ENCODE measurements at regions not wholly inside any gene's neighbourhood (a gene's known extent, or its start where the extent isn't known, plus 50 kb on each side); places are given as distances from the start of the nearest gene placed in this dataset.

GRCh38 chr4:185862340-185862739 lies 50.3 kb upstream of the SORBS2 start:
- no peak for DNase-seq

GRCh38 chr4:185863946-185864345 lies 52.0 kb upstream of the SORBS2 start:
- DNase-seq: no peak

- peak; percentile 43 for DNase-seq
Observed at GRCh38 chr4:185865901-185866328, 53.9 kb upstream of the SORBS2 start.

- DNase-seq: no peak
Observed at GRCh38 chr4:185867770-185868169, 55.8 kb upstream of the SORBS2 start.

- no peak for DNase-seq
Observed at GRCh38 chr4:185868983-185869382, 57.0 kb upstream of the SORBS2 start.

- no peak for DNase-seq
Observed at GRCh38 chr4:185869427-185869826, 57.4 kb upstream of the SORBS2 start.

GRCh38 chr4:185870366-185870765 lies 58.4 kb upstream of the SORBS2 start:
- no peak for DNase-seq

- no peak for DNase-seq
Observed at GRCh38 chr4:185872747-185873380, 60.9 kb upstream of the SORBS2 start.

GRCh38 chr4:185874516-185875230 lies 62.7 kb upstream of the SORBS2 start:
- peak; percentile 44 for DNase-seq

- no peak for DNase-seq
Observed at GRCh38 chr4:185875316-185875907, 63.4 kb upstream of the SORBS2 start.

GRCh38 chr4:185878633-185879032 lies 66.6 kb upstream of the SORBS2 start:
- no peak for DNase-seq

GRCh38 chr4:185879666-185880312 lies 67.8 kb upstream of the SORBS2 start:
- no peak for DNase-seq

GRCh38 chr4:185880571-185880970 lies 68.6 kb upstream of the SORBS2 start:
- no peak for DNase-seq

- DNase-seq: peak; percentile 37
Observed at GRCh38 chr4:185881430-185881829, 69.4 kb upstream of the SORBS2 start.

- DNase-seq: no peak
Observed at GRCh38 chr4:185883591-185883990, 71.6 kb upstream of the SORBS2 start.

GRCh38 chr4:185885075-185885474 lies 73.1 kb upstream of the SORBS2 start:
- no peak for DNase-seq

GRCh38 chr4:185885604-185886003 lies 73.6 kb upstream of the SORBS2 start:
- no peak for DNase-seq

GRCh38 chr4:185886832-185887524 lies 75.0 kb upstream of the SORBS2 start:
- no peak for DNase-seq

GRCh38 chr4:185888676-185889075 lies 76.7 kb upstream of the SORBS2 start:
- DNase-seq: no peak

- DNase-seq: no peak
Observed at GRCh38 chr4:185889585-185889984, 77.6 kb upstream of the SORBS2 start.

- no peak for DNase-seq
Observed at GRCh38 chr4:185890196-185890595, 78.2 kb upstream of the SORBS2 start.

GRCh38 chr4:185892165-185892564 lies 80.2 kb upstream of the SORBS2 start:
- no peak for DNase-seq

GRCh38 chr4:185893500-185893899 lies 81.5 kb upstream of the SORBS2 start:
- no peak for DNase-seq

Data from EL (cell line).